GM12878 (cell line): ENCODE measurements at regions not wholly inside any gene's neighbourhood (a gene's known extent, or its start where the extent isn't known, plus 50 kb on each side); places are given as distances from the start of the nearest gene placed in this dataset.

Experiments
- ATAC-seq: fragments of 200-7000 bp; cut with Tn5 transposase; 3 replicates; pipeline ENCODE4 v1.9.1; 2020; ENCODE audit warnings: mild to moderate bottlenecking, moderate library complexity
- BruUV-seq: library from RNA; stranded (reverse); fragments of 400-500 nt; replicated peaks from 2 replicates; lab custom pipeline; 2021; lab: Mats Ljungman, UMichigan
- CTCF ChIA-PET: fragments of 300-600 bp; sonication (Branson Sonifier 250); formaldehyde crosslinking; extraction: SDS; loops from one replicate; lab custom pipeline; 2021; ENCODE audit warnings: inconsistent platforms; lab: Yijun Ruan, JAX
- POLR2A ChIA-PET: fragments of 350-600 bp; formaldehyde crosslinking; extraction: SDS; loops from one replicate; lab custom pipeline; 2021; ENCODE audit warnings: inconsistent platforms; lab: Charles Lee
- RAD21 ChIA-PET: fragments of 300-600 bp; sonication (Branson Sonifier 250); formaldehyde crosslinking; loops from one replicate; lab custom pipeline; 2023; ENCODE audit warnings: antibody characterized with exemption; ENCODE audit not compliant: unreplicated experiment; lab: Charles Lee
- SMC1A ChIA-PET: fragments of 300-600 bp; sonication (Branson Sonifier 250); formaldehyde crosslinking; loops from one replicate; lab custom pipeline; 2023; ENCODE audit not compliant: unreplicated experiment, uncharacterized antibody; lab: Charles Lee
- DNase-seq: peaks from one replicate; pipeline ENCODE4 v3.0.0-alpha.2; 2011; ENCODE audit warnings: low read depth, low spot score
- FAIRE-seq: peaks from 3 replicates; lab custom pipeline; 2011; peaks lifted over from hg19 to GRCh38; lab: Jason Lieb, UNC
- H2AFZ ChIP-seq: 2 replicates; pipeline ENCODE4 v1.6.0; 2011; ENCODE audit warnings: low read depth, low read length, control low read depth; ENCODE audit not compliant: control insufficient read depth
- H3K27ac ChIP-seq: 2 replicates; pipeline ENCODE4 v1.5.1; 2011; ENCODE audit warnings: control low read depth; ENCODE audit not compliant: control insufficient read depth, insufficient read depth
- H3K27me3 ChIP-seq, 2 experiments: replicated peaks in 1 of 2; 2 replicates each; pipeline versions ENCODE4 v1.6.0 to v1.6.1; 2011; ENCODE audit warnings: low read length in 1 of 2; ENCODE audit not compliant: control insufficient read depth in 2 of 2, insufficient read depth in 2 of 2
- H3K36me3 ChIP-seq, 2 experiments: 2 replicates each; pipeline ENCODE4 v1.5.1; 2011; ENCODE audit warnings: low read length in 1 of 2; ENCODE audit not compliant: control insufficient read depth in 2 of 2, insufficient read depth in 2 of 2
- H3K4me1 ChIP-seq: 2 replicates; pipeline ENCODE4 v1.6.1; 2011; ENCODE audit warnings: mild to moderate bottlenecking, low read length, moderate library complexity, mixed read lengths; ENCODE audit not compliant: control insufficient read depth, insufficient read depth
- H3K4me2 ChIP-seq: 2 replicates; pipeline ENCODE4 v1.6.0; 2011; ENCODE audit warnings: control low read depth; ENCODE audit not compliant: control insufficient read depth, insufficient read depth
- H3K4me3 ChIP-seq: fragments of 200-600 bp; sonication (generic); 2 replicates; pipeline ENCODE4 v1.5.1; 2016
- H3K79me2 ChIP-seq: 2 replicates; pipeline ENCODE4 v1.6.0; 2011; ENCODE audit warnings: low read length; ENCODE audit not compliant: control insufficient read depth, insufficient read depth
- H3K9ac ChIP-seq: 2 replicates; pipeline ENCODE4 v1.8.0; 2011; ENCODE audit warnings: low read length, control low read depth, mixed read lengths; ENCODE audit not compliant: control insufficient read depth, insufficient read depth
- H3K9me3 ChIP-seq: replicated peaks from 3 replicates; pipeline ENCODE4 v1.5.1; 2011; ENCODE audit warnings: mild to moderate bottlenecking, low read length; ENCODE audit not compliant: control insufficient read depth, insufficient read depth
- H4K20me1 ChIP-seq: 2 replicates; pipeline ENCODE4 v1.6.0; 2011; ENCODE audit not compliant: control insufficient read depth, insufficient read depth
- FOXK2 ChIP-seq: fragments of 450-650 bp; IDR thresholded peaks from 2 replicates; pipeline ENCODE4 v1.6.1; 2017; ENCODE audit warnings: mild to moderate bottlenecking, moderate library complexity
- MTA2 ChIP-seq: fragments of 450-650 bp; IDR thresholded peaks from 2 replicates; pipeline ENCODE4 v1.6.1; 2016; ENCODE audit warnings: low read depth, mild to moderate bottlenecking, moderate library complexity
- NFYA ChIP-seq: IDR thresholded peaks from 2 replicates; pipeline ENCODE4 v1.6.1; 2011; ENCODE audit warnings: low read depth, mild to moderate bottlenecking, low read length, improper control_type of control experiment, borderline replicate concordance
- PAX5 ChIP-seq: IDR thresholded peaks from 2 replicates; pipeline ENCODE4 v1.6.1; 2011; ENCODE audit warnings: low read depth, low read length, borderline replicate concordance
- ZNF384 ChIP-seq: IDR thresholded peaks from 2 replicates; pipeline ENCODE4 v1.6.1; 2012; ENCODE audit warnings: low read depth, mild to moderate bottlenecking, low read length, improper control_type of control experiment, borderline replicate concordance
- WGBS: methylation state at CpG from one replicate; pipeline ENCODE4 v1.1.6; 2016; ENCODE audit warnings: low lambda C conversion rate; ENCODE audit not compliant: insufficient replicate concordance, insufficient coverage; ENCODE audit errors: missing lambda C conversion rate; 5-methylcytosine and 5-hydroxymethylcytosine counted together
- in situ Hi-C: fragments of 300-500 bp; cut with MboI; formaldehyde crosslinking; loops from 9 replicates; pipeline ENCODE4 v1.14.3; 2018; ENCODE audit warnings: mixed read lengths
- intact Hi-C: fragments of 100-400 bp; cut with micrococcal nuclease; formaldehyde crosslinking; loops from one replicate; pipeline ENCODE4 v1.14.2; 2022; ENCODE audit not compliant: unreplicated experiment
- TF ChIP-seq, protein P1 (sequence below): fragments of 150-350 bp; IDR thresholded peaks from 2 replicates; pipeline ENCODE4 v1.6.1; 2014; ENCODE audit warnings: mild to moderate bottlenecking, low read depth, low read length

DNA sequence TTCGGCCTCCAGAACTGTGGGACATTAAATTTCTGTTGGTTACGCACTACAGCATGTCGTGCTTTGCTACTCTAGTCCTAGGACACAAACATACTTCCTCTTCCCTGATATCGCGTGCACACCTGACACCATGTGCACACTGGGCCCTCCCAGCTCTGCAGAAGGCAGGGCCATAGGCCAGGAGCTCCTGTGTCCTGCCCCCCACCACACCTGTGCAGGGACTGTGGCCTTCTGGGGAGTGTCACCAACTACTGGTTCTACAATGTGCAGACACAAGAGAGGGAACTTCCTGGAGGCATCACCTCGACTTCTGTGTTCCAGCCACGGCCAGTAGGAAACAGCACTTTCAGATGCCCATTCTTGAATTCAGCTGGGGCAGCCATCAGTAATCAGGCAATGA, 646.4 kb upstream of the MGMT start:
- WGBS, result 28% methylated on average over 7 of the region's 7 CpGs
- RAD21 ChIA-PET, result no interaction called here
- DNase-seq, result no peak
- ATAC-seq, result no peak
- no peak overlapping the region for H2AFZ ChIP-seq
- POLR2A ChIA-PET, result no interaction called here
- intact Hi-C loops, result no loop called here
- CTCF ChIA-PET, result no interaction called here
- H3K9ac ChIP-seq, result no peak overlapping the region
- H3K4me1 ChIP-seq, result no peaks in the 10 kb centered on the region
- H3K36me3 ChIP-seq, result no peaks in the 10 kb centered on the region
- no peak overlapping the region for H3K4me2 ChIP-seq
- no peaks in the 10 kb centered on the region for H4K20me1 ChIP-seq
- BruUV-seq, result no TSS peak
- in situ Hi-C loops, result no loop called here
- H3K9me3 ChIP-seq, result no peaks in the 10 kb centered on the region
- H3K79me2 ChIP-seq, result no peaks in the 10 kb centered on the region
- SMC1A ChIA-PET, result no interaction called here
- H3K27ac ChIP-seq, result no peak overlapping the region
- no peak overlapping the region for H3K4me3 ChIP-seq
- no peak for FAIRE-seq
- H3K27me3 ChIP-seq, result no peaks in the 10 kb centered on the region
- TF ChIP-seq NFYA, result no peak
- TF ChIP-seq, all 136 proteins: peak for 0

GRCh38 chr10:128823201-128823600, 643.8 kb upstream of the MGMT start:
- Histone ChIP-seq H3K79me2 (no peaks in the 10 kb centered on the region), H3K4me1 (no peaks in the 10 kb centered on the region), H2AFZ (no peak overlapping the region), H4K20me1 (no peaks in the 10 kb centered on the region), H3K36me3 (no peaks in the 10 kb centered on the region), H3K9ac (no peak overlapping the region), H3K4me3 (no peak overlapping the region), H3K27ac (no peak overlapping the region), H3K4me2 (no peak overlapping the region), H3K9me3 (no peaks in the 10 kb centered on the region), H3K27me3 (no peaks in the 10 kb centered on the region)
- FAIRE-seq (no peak), DNase-seq (no peak), ATAC-seq (no peak)
- TF ChIP-seq FOXK2, result no peak
- no peak for TF ChIP-seq PAX5
- TF ChIP-seq ZNF384, result no peak
- no peak for TF ChIP-seq MTA2
- TF ChIP-seq, protein P1, sequence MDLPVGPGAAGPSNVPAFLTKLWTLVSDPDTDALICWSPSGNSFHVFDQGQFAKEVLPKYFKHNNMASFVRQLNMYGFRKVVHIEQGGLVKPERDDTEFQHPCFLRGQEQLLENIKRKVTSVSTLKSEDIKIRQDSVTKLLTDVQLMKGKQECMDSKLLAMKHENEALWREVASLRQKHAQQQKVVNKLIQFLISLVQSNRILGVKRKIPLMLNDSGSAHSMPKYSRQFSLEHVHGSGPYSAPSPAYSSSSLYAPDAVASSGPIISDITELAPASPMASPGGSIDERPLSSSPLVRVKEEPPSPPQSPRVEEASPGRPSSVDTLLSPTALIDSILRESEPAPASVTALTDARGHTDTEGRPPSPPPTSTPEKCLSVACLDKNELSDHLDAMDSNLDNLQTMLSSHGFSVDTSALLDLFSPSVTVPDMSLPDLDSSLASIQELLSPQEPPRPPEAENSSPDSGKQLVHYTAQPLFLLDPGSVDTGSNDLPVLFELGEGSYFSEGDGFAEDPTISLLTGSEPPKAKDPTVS, result no peak
- ChIA-PET RAD21 (no interaction called here), CTCF (no interaction called here), POLR2A (no interaction called here), SMC1A (no interaction called here)
- intact Hi-C loops (no loop called here), in situ Hi-C loops (no loop called here)
- 62% methylated on average over 15 of the region's 16 CpGs for WGBS
- no TSS peak for BruUV-seq
